ENCODE measurements at regions not wholly inside any gene's neighbourhood (a gene's known extent, or its start where the extent isn't known, plus 50 kb on each side); places are given as distances from the start of the nearest gene placed in this dataset.

DNA sequence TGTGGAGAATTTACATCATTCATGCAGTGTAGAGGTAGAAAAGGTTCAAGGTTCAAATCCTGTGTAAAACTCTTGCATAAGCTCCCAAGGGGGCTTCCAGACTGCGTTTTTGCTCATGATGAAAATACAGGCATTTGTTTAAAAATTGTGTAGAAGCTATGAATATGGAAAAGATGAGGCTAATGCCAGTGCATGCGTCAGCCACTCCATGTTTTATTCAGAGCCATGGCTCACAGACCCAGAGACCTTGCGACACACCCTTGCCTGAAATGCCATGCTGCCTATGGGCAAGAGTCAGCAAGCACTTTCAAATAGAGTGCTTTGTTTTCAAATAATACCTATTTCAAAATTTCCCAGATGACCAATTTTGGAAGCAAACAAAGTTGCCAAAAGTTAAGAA is 262.3 kb downstream of the TRIB2 start:
- DNase-seq, result no peak

DNA sequence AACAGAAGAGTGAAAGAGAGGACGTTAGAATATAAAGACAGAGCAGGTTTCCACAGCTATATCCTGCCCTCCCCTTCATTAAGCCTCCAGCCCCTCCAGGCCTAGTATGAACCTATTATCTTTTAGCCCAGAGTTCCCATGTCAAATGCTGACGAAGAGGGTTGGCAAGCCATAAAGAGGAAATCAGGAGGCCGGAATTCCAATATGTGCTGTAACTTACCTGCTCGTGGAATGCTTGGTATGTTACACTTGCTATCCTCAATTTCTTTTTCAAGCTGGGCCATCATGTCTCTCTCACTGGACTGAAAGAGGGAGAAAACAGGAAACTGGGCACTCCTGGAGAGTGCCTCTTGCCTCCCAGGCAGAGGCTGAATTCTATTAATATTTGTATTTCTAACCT is 264.1 kb downstream of the TRIB2 start:
- DNase-seq, result no peak

DNA sequence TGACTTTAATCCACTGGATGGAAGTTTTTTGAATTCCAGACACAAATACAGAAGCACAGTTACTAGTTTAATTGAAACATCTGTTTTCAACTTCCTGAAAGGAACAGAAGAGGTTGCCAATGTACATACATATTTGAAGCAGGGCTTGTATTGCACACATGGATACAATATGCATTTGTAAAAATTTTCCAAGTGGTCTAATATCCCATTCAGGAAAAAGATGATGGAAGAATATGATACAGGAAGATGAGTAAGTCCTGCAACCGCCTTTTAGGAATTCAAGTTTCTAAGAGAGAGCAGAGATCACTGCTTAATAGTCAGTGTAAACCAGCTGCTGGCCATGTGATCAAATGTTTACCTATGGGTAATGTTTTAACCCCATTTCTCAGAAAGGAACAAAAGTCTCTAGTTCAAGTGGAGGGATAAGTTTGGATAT is 265.4 kb downstream of the TRIB2 start:
- DNase-seq, result no peak

DNA sequence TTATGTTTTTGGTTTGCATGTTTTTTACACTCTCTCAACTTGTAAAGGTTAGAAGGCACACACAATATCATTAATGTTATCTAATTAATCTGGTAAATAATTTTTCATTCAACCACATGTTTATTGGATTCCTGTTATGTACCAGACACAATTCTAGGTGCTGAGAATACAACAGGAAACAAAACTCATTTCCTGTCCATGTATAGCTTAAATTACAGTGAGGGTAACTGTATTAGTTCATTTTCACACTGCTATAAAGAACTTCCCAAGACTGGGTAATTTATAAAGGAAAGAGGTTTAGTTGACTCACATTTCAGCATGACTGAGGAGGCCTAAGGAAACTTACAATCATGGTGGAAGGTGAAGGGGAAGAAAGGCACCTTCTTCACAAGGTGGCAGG is 270.5 kb downstream of the TRIB2 start:
- DNase-seq, result no peak

DNA sequence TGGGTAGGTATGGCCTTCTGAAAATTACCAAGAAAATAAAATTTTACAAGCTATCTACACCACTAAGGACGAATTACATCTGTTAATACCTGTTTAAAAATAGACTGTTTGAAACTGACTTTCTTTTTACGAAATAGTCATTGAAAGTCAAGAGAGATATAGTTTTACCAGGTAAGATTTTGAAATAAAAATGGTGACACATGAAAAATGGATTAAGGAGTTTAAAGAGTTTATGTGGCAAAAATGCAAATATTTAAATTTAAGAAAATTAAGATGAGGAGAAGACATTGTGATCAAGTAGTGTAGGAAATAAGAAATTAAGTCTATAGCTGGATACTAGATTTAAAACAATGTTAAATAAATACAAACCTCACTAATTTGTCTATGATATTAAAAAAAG is 271.5 kb downstream of the TRIB2 start:
- DNase-seq, result no peak

DNA sequence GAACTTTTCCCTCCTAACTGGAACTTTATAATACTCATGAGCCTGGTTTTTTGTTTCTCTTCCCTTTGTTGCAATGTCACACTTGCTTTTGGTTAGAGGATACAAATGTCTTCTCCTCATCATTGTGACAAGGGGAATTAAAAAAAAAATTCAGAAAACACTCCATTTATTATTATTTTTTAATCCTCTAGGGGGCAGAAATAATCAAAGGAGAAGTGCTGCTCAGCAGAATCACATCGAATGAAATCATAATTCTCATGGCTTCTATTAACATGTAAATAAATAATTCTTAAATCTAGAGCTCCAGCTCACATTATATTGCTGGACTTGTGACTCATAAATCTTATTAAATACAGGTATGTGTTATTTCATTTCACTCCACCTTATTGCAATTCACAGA is 273.8 kb downstream of the TRIB2 start:
- DNase-seq, result no peak

DNA sequence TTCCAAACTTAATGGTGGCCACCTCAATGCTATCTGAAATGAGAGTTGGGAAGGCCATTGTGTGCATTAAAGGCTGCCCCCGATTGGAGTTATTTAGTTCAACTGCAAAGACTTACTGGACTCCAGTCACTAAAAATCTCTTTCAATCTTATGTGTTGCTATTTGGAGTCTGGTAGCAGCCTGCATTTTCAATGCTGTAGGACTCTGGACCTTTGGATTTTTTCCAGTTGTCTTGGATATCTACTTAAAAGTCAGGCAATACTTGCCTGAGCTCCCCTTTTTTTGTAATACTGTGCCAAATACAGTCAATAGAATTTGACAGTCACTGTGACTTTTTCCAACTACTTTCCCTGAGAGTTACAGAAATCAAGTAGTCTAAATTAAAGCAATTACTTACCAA is 281.9 kb downstream of the TRIB2 start:
- DNase-seq, result no peak

- no peak for DNase-seq
These were observed 284.1 kb downstream of the TRIB2 start for GRCh38 chr2:13000664-13001363.

- DNase-seq, result no peak
These were observed 284.7 kb downstream of the TRIB2 start for GRCh38 chr2:13001408-13001807.

GRCh38 chr2:13002536-13003331 is 286.0 kb downstream of the TRIB2 start:
- DNase-seq, result no peak

GRCh38 chr2:13003500-13003899 is 286.8 kb downstream of the TRIB2 start:
- DNase-seq, result no peak

GRCh38 chr2:13005048-13005447 is 288.3 kb downstream of the TRIB2 start:
- no peak for DNase-seq

- no peak for DNase-seq
These were observed 289.1 kb downstream of the TRIB2 start for GRCh38 chr2:13005761-13006335.

DNA sequence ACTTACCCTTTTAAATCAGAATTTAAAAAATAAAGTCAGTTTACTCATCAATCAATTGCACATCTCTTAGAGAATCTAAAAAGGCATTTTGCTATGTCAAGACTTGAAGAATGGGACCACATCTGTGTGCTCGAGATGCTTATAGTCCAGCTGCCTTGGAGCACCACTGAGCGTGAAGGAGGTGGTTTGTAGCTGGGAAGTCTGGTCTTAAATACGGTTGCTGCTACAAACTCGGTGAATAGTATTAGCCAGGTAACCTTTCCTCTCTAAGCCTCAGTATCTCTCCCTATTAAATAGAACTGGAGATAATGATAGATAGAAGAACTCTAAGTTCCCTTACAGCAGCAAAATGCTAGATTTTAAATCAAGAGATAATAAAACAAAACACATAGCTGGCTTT is 289.7 kb downstream of the TRIB2 start:
- no peak for DNase-seq

DNA sequence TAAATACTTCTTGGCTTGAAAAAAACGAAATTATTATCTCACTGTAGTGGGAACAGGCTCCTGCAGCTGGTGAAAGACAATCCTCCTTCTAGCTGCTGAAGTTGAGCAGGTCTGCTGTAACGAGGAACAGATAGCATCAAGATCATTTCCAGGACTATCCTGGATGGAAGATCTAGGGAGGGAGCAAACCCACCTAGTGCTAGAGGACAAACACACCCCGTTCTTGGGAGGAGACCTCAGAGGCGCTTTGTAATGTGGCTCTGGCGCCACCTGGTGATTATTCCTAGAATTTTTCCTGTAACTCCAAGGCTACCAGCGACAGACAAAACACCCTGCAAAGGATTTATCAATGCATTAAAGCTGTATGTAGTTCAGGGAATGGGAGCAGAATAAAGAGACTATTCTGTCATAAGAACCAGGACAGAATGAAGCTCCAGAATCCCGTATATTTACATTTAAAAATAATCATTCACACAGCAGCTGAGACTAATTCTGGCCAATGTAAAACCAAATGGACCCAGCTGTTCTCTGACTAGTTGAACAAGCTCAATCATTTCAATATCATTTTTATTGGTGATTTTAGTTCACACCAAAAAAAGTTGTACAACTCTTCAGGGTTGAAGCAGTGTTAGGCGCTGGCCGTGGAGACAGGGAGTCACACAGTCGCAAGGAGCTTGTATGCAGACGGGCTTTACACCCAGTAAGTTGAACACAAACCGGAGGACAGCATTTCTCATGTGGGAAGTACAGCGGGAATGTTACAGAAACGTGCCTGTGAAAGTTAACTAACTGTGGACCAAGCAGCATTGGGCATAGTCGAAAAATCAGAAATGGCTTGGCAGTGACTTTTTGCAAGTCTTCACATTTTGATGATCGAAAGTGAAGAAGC is 290.3 kb downstream of the TRIB2 start:
- peak; percentile 46 for DNase-seq

DNA sequence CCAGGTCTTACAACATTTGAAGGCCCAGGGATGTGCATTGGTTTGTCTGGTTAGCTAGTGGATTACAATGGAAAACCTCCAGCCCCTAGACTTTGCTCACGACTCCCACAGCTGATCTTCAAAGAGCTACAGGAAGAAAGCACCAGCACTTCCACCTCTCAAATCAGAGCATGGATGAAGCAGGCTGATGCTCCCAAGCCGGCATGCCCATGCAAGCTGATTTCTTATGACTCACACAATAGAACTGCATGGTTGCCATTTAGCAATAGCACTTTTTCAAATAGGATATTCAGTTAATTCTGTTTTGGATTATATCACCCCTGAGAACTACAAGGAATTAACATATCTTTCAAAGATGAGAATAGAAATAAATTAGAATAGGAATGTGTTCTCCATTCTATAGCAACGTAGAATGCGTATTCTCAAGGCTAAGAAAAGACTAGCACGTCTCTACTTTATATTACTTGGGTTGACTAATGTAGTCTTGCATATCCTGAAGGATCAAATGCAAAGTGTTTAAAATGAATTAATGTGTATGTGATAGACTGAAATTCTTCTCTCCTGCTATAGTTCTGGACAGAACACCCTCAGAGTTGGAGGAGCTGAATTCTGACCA is 292.4 kb downstream of the TRIB2 start:
- no peak for DNase-seq

GRCh38 chr2:13010283-13010682 is 293.5 kb downstream of the TRIB2 start:
- no peak for DNase-seq

DNA sequence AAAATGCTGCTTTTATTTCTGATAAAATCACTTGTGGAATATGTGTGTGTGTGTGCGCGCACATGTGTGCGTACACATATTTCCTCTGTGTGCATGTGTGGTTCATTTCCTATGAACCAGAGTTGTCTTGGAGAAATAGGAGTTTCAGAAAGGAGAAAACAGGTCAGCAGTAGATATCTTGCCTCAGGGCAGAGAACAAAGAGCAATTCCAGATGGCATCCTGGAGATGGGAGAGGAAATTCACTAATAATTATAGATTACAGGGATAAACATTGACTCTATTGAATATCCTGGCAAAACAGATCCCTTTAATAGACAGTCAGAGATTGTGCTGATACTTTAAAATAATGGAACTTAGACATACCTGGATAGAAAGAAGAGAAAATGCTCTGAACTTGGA is 298.0 kb downstream of the TRIB2 start:
- DNase-seq, result no peak

DNA sequence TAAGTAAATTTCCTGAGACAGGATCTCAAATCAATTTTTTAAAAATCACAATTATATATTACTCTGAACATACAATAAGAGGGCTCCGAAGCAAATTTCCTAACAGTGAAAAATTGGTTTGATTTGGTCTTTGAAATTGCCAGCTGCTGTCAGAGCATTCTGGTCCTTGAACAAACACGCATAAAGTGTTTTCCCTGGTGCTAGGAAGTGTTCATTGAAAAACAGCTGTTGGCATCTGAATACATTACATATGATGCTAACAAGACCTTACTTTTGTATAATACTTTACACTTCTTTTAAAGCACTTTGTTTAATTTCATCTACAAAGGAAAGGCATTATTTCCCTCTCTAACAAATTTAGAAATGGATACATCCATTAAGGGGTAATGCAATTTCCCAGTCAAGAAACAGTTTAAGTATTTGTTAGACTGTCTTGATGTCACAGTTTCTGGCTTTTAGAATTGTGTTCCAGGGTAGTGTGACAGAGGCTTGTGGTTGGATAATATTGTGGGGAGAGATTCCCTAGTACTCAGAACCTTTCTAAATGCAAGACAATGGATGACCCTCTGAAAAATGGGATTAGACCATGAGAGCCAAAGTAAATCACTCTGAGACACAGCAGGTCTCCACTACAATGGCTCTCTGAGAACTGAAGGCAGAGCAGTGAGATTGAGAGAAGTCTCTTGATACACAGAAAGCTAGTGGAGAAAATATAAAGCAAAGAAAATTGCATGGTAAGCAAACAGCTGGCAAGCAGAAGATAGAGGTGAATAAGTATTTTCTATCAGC is 299.0 kb downstream of the TRIB2 start:
- no peak for DNase-seq

GRCh38 chr2:13018490-13018889 is 301.8 kb downstream of the TRIB2 start:
- DNase-seq, result no peak

DNA sequence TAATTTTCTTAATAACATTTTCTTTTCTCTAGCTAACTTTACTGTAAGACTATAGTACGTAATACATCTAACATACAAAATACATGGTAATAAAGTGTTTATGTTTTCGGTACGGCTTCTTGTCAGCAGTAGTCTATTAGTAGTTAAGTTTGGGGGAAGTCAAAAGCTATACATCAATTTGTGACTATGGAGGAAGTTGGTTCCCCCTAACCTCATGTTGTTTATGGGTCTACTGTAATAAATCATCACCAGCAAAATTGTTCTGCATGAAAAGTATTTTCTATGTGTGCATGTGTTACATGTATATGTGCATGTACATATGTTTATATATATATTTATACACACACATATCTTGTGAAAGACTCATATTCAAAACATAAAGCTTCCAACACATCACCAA is 303.0 kb downstream of the TRIB2 start:
- DNase-seq, result no peak

GRCh38 chr2:13020469-13020868 is 303.7 kb downstream of the TRIB2 start:
- no peak for DNase-seq
